Uterus (tissue), 2 donors: ENCODE measurements at regions not wholly inside any gene's neighbourhood (a gene's known extent, or its start where the extent isn't known, plus 50 kb on each side); places are given as distances from the start of the nearest gene placed in this dataset.

ENCODE experiments used
- POLR2A ChIP-seq, 2 donors: fragments of 450-650 bp; IDR thresholded peaks; one replicate each; pipeline ENCODE4 v1.6.1; 2016; ENCODE audit warnings: antibody characterized with exemption in 2 of 2, mild to moderate bottlenecking in 1 of 2, moderate library complexity in 1 of 2
- TF ChIP-seq, protein P1 (sequence below), 4 experiments: fragments of 200-600 bp in 2 of 4; fragments of 450-650 bp in 2 of 4; sonication (generic) in 2 of 4; IDR thresholded peaks; one replicate each; pipeline ENCODE4 v1.5.1; 2016 to 2019; ENCODE audit warnings: antibody characterized with exemption in 4 of 4, mild to moderate bottlenecking in 2 of 4, moderate library complexity in 1 of 4

DNA sequence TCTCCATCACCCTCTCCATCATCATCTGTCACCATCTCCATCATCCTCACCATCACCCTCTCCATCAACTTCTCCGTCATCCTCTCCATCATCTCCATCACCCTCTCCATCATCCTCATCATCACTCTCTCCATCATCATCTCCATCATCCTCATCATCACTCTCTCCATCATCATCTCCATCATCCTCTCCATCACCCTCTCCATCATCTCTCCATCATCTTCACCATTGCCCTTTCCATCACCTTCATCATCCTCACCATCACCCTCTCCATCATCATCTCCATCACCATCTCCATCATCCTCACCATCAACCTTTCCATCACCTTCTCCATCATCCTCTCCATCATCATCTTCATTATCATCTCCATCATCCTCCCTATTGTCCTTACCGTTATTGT lies 565.5 kb upstream of the SGCD start:
- TF ChIP-seq, protein P1, sequence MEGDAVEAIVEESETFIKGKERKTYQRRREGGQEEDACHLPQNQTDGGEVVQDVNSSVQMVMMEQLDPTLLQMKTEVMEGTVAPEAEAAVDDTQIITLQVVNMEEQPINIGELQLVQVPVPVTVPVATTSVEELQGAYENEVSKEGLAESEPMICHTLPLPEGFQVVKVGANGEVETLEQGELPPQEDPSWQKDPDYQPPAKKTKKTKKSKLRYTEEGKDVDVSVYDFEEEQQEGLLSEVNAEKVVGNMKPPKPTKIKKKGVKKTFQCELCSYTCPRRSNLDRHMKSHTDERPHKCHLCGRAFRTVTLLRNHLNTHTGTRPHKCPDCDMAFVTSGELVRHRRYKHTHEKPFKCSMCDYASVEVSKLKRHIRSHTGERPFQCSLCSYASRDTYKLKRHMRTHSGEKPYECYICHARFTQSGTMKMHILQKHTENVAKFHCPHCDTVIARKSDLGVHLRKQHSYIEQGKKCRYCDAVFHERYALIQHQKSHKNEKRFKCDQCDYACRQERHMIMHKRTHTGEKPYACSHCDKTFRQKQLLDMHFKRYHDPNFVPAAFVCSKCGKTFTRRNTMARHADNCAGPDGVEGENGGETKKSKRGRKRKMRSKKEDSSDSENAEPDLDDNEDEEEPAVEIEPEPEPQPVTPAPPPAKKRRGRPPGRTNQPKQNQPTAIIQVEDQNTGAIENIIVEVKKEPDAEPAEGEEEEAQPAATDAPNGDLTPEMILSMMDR (IDR thresholded peaks at IDR 0.05), result no peak
- no peak for TF ChIP-seq POLR2A (IDR thresholded peaks at IDR 0.05)
